Lower leg skin (tissue), 3 donors: ENCODE measurements at regions not wholly inside any gene's neighbourhood (a gene's known extent, or its start where the extent isn't known, plus 50 kb on each side); places are given as distances from the start of the nearest gene placed in this dataset.

ENCODE experiments used
- POLR2A ChIP-seq, 2 donors: fragments of 450-650 bp; IDR thresholded peaks; one replicate each; pipeline ENCODE4 v1.6.1; 2016 to 2017; ENCODE audit warnings: antibody characterized with exemption in 2 of 2, mild to moderate bottlenecking in 1 of 2, moderate library complexity in 1 of 2
- TF ChIP-seq, protein P1 (sequence below), 3 donors: fragments of 450-650 bp; IDR thresholded peaks; one replicate each; pipeline ENCODE4 v1.5.1; 2016; ENCODE audit warnings: antibody characterized with exemption in 3 of 3, mild to moderate bottlenecking in 3 of 3, moderate library complexity in 2 of 3

DNA sequence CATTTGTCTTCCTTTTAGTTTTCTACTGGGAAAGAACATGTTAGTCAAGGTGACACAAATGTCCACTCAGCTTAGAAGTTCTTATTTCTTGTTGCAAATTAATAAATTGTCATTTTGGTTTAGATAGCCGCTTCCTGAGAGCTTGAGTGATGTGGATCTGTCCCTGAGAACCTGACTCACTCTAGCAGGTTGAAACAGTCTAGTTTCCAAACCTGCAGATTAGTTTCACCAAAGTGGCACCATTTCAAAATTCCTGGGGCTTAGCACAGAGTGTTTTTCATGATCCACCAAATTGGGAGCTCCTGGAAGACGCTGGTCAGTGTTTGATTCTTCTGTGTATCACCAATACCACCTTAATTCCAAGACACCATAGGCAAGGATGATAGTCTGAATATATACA, 119.4 kb upstream of the TSC22D1 start:
- TF ChIP-seq, protein P1, sequence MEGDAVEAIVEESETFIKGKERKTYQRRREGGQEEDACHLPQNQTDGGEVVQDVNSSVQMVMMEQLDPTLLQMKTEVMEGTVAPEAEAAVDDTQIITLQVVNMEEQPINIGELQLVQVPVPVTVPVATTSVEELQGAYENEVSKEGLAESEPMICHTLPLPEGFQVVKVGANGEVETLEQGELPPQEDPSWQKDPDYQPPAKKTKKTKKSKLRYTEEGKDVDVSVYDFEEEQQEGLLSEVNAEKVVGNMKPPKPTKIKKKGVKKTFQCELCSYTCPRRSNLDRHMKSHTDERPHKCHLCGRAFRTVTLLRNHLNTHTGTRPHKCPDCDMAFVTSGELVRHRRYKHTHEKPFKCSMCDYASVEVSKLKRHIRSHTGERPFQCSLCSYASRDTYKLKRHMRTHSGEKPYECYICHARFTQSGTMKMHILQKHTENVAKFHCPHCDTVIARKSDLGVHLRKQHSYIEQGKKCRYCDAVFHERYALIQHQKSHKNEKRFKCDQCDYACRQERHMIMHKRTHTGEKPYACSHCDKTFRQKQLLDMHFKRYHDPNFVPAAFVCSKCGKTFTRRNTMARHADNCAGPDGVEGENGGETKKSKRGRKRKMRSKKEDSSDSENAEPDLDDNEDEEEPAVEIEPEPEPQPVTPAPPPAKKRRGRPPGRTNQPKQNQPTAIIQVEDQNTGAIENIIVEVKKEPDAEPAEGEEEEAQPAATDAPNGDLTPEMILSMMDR (IDR thresholded peaks at IDR 0.05) = no peak
- TF ChIP-seq POLR2A (IDR thresholded peaks at IDR 0.05) = no peak
